BE2C (cell line): ENCODE measurements at regions not wholly inside any gene's neighbourhood (a gene's known extent, or its start where the extent isn't known, plus 50 kb on each side); places are given as distances from the start of the nearest gene placed in this dataset.

Experiments used
- DNase-seq: peaks from one replicate; pipeline ENCODE4 v3.0.0-alpha.2; 2020
- H3K27me3 ChIP-seq: fragments of 250-450 bp; sonication (Bioruptor Pico); 2 replicates; pipeline ENCODE4 v1.5.1; 2020; ENCODE audit warnings: mild to moderate bottlenecking
- H3K36me3 ChIP-seq: fragments of 250-450 bp; sonication (Bioruptor Pico); 2 replicates; pipeline ENCODE4 v1.5.1; 2020; ENCODE audit warnings: mild to moderate bottlenecking
- H3K4me1 ChIP-seq: fragments of 250-450 bp; sonication (Bioruptor Pico); 2 replicates; pipeline ENCODE4 v1.5.1; 2020
- H3K4me3 ChIP-seq: 2 replicates; pipeline ENCODE4 v1.5.1; 2011; ENCODE audit warnings: low read depth, low read length
- H3K9me3 ChIP-seq: fragments of 250-450 bp; sonication (Bioruptor Pico); 2 replicates; pipeline ENCODE4 v1.5.1; 2020
- CTCF ChIP-seq: IDR thresholded peaks from 2 replicates; pipeline ENCODE4 v1.5.1; 2012; ENCODE audit warnings: mild to moderate bottlenecking, low read depth, low read length

DNA sequence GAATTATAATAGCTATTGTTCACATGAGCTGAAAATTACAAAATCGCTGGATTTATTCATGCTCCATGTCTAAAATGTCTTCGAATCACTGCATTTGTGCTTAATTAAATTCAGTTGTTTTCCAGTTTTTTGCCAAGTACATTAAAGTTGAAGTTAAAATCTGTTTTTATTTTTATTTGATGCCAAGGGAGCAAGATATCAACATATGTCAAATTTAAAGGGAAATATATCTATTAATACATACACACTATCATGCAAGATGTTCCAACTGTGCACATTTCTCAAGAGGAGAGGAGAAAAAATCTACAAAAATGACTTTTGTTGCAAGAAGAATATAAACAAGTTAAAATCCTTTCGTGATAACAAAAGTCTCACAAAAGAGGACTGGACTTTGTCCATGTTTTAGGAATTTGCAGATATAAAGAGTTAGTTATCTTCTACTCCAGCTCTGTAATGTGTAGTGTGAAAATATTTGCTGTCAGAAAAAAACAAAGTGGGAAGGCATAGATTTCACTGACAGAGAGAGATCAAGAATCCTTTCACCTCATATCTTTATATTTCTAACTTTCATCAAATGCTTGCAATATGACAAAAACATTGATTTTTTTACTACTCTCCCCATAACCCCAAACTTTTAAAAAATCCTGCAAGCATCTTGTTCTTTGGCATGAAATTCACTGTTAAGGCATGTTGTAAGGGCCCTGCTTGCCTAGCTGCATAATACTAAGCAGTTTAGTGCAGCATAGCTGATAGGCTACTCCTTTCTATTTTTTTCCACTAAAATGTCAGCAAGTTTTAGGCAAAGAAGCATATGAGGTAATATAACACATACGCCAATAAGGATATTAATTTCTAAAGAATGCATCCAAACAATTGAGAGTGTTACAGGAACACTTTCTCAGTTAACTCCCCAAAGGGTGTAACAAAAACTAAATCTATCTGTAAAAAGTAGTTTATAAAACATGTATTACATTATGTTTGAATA is 340.2 kb upstream of the ADAMTS5 start:
- no peaks in the 10 kb centered on the region for H3K9me3 ChIP-seq
- no peak overlapping the region for H3K4me3 ChIP-seq
- no peaks in the 10 kb centered on the region for H3K27me3 ChIP-seq
- no peak for DNase-seq
- H3K4me1 ChIP-seq, result no peaks in the 10 kb centered on the region
- no peaks in the 10 kb centered on the region for H3K36me3 ChIP-seq
- TF ChIP-seq CTCF, result no peak

- no peak for TF ChIP-seq CTCF
- DNase-seq, result no peak
- H3K27me3 ChIP-seq, result no peaks in the 10 kb centered on the region
- H3K36me3 ChIP-seq, result no peaks in the 10 kb centered on the region
- no peak overlapping the region for H3K4me3 ChIP-seq
- H3K9me3 ChIP-seq, result no peaks in the 10 kb centered on the region
- no peaks in the 10 kb centered on the region for H3K4me1 ChIP-seq
These were observed 339.3 kb upstream of the ADAMTS5 start for GRCh38 chr21:27306206-27306605.

- Histone ChIP-seq H3K27me3 (no peaks in the 10 kb centered on the region), H3K36me3 (no peaks in the 10 kb centered on the region), H3K9me3 (no peaks in the 10 kb centered on the region), H3K4me3 (no peak overlapping the region), H3K4me1 (no peaks in the 10 kb centered on the region)
- no peak for DNase-seq
- no peak for TF ChIP-seq CTCF
These were observed 334.3 kb upstream of the ADAMTS5 start for GRCh38 chr21:27301220-27301619.

DNA sequence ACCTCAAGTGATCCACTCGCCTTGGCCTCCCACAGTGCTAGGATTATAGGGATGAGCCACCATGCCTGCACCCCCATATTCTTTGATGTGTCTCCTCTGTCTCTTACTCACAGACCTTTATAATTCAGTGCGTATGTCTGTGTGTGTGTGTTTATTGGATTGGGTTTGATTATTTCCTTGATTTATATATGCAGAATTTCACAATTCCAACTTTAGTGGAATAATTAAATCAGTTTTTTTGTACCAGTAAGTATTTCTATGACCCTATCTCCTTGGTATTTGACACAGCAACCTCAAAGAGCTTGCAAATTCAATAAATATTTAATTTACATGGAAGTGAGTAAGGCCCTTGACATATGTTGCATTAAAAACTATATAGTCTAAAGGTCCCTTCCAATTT is 333.9 kb upstream of the ADAMTS5 start:
- DNase-seq, result no peak
- no peak for TF ChIP-seq CTCF
- Histone ChIP-seq H3K27me3 (no peaks in the 10 kb centered on the region), H3K9me3 (no peaks in the 10 kb centered on the region), H3K36me3 (no peaks in the 10 kb centered on the region), H3K4me3 (no peak overlapping the region), H3K4me1 (no peaks in the 10 kb centered on the region)

DNA sequence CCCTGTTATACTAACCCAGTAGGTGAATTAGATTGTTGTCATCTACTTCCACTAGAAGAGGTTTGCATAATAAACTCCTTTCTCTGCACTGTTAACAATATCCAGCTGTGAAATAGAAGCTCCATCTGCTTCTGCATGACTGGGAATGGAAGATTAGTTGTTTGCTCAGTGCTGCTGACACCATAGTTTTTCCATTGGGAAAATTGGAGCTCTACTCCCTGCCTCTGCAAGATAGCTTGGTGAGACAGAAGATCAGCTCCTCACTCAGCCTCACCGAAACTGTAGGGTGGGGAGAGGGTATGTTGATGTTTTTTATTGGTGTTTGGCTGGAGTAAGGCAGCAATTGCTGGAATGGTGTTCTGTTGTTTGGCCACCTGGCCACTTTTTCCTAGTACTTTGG is 331.6 kb upstream of the ADAMTS5 start:
- TF ChIP-seq CTCF, result no peak
- Histone ChIP-seq H3K9me3 (no peaks in the 10 kb centered on the region), H3K36me3 (no peaks in the 10 kb centered on the region), H3K4me1 (no peaks in the 10 kb centered on the region), H3K4me3 (no peak overlapping the region), H3K27me3 (no peaks in the 10 kb centered on the region)
- DNase-seq, result no peak

DNA sequence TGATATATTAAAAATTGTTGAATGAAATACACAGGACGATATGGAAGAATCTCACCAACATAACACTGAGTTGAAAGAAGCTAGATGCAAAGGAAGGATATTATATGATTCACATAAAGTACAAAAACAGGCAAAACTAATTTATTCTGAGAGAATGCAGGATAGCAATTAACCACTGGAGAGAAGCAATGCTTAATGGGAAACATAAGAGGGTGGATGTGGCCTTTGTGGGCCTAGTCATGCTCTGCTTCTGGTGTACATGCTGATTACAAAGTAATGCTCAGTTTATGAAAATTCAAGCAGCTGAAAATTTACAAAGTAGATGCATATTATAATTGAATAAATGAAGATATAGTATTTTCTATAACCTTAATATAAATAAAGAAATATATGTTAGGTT is 326.4 kb upstream of the ADAMTS5 start:
- TF ChIP-seq CTCF, result no peak
- no peak overlapping the region for H3K4me3 ChIP-seq
- H3K36me3 ChIP-seq, result no peaks in the 10 kb centered on the region
- H3K27me3 ChIP-seq, result no peaks in the 10 kb centered on the region
- no peak for DNase-seq
- peaks cover 8% of the 10 kb centered on the region; the same call in 1 of the 2 replicates for H3K4me1 ChIP-seq
- no peaks in the 10 kb centered on the region for H3K9me3 ChIP-seq
